Left ventricle myocardium inferior (tissue), 1 donor: ENCODE measurements at regions not wholly inside any gene's neighbourhood (a gene's known extent, or its start where the extent isn't known, plus 50 kb on each side); places are given as distances from the start of the nearest gene placed in this dataset.

Experiments used
- DNase-seq: peaks from one replicate; pipeline ENCODE4 v3.0.0-alpha.2; 2020
- H3K27ac ChIP-seq: fragments of 200-600 bp; replicated peaks from 2 replicates; pipeline ENCODE4 v1.8.0; 2021
- H3K27me3 ChIP-seq: fragments of 200-600 bp; 2 replicates; pipeline ENCODE4 v1.8.0; 2021; ENCODE audit warnings: low read depth
- H3K36me3 ChIP-seq: fragments of 200-600 bp; 2 replicates; pipeline ENCODE4 v1.8.0; 2021
- H3K4me1 ChIP-seq: fragments of 200-600 bp; 2 replicates; pipeline ENCODE4 v1.8.0; 2021
- H3K4me3 ChIP-seq: fragments of 200-600 bp; 2 replicates; pipeline ENCODE4 v1.8.0; 2021; ENCODE audit warnings: mild to moderate bottlenecking, moderate library complexity
- H3K9me3 ChIP-seq: fragments of 200-600 bp; replicated peaks from 2 replicates; pipeline ENCODE4 v1.8.0; 2021
- CTCF ChIP-seq: fragments of 200-600 bp; IDR thresholded peaks from 2 replicates; pipeline ENCODE4 v1.8.0; 2021; ENCODE audit warnings: antibody characterized with exemption, mild to moderate bottlenecking, borderline replicate concordance
- intact Hi-C: fragments of 100-400 bp; cut with micrococcal nuclease; formaldehyde crosslinking; loops from one replicate; pipeline ENCODE4 v1.11.0; 2022
- donor health status: DM: no; HTN: yes; CAD: no; lungs with severe emphysema.

GRCh38 chr6:155684416-155685196 lies 229.0 kb upstream of the NOX3 start:
- Histone ChIP-seq H3K36me3 (no peaks in the 10 kb centered on the region), H3K4me3 (no peak overlapping the region), H3K27ac (no peak overlapping the region), H3K9me3 (no peaks in the 10 kb centered on the region), H3K27me3 (no peaks in the 10 kb centered on the region), H3K4me1 (no peaks in the 10 kb centered on the region)
- DNase-seq = no peak
- TF ChIP-seq CTCF = no peak
- intact Hi-C loops = no loop called here

- H3K4me1 ChIP-seq = no peaks in the 10 kb centered on the region
- DNase-seq = no peak
- H3K36me3 ChIP-seq = no peaks in the 10 kb centered on the region
- H3K27ac ChIP-seq = no peak overlapping the region
- intact Hi-C loops = no loop called here
- no peaks in the 10 kb centered on the region for H3K9me3 ChIP-seq
- no peak for TF ChIP-seq CTCF
- no peak overlapping the region for H3K4me3 ChIP-seq
- H3K27me3 ChIP-seq = no peaks in the 10 kb centered on the region
Observed at GRCh38 chr6:155678361-155678760, 222.7 kb upstream of the NOX3 start.

GRCh38 chr6:155676346-155676745 lies 220.7 kb upstream of the NOX3 start:
- H3K27me3 ChIP-seq = no peaks in the 10 kb centered on the region
- no peak for TF ChIP-seq CTCF
- H3K4me1 ChIP-seq = no peaks in the 10 kb centered on the region
- DNase-seq = no peak
- intact Hi-C loops = no loop called here
- no peak overlapping the region for H3K4me3 ChIP-seq
- no peaks in the 10 kb centered on the region for H3K9me3 ChIP-seq
- H3K27ac ChIP-seq = no peak overlapping the region
- H3K36me3 ChIP-seq = no peaks in the 10 kb centered on the region

- H3K9me3 ChIP-seq = no peaks in the 10 kb centered on the region
- no peaks in the 10 kb centered on the region for H3K36me3 ChIP-seq
- no peak overlapping the region for H3K27ac ChIP-seq
- no peak for DNase-seq
- intact Hi-C loops = no loop called here
- H3K27me3 ChIP-seq = peaks cover 4% of the 10 kb centered on the region
- TF ChIP-seq CTCF = no peak
- H3K4me3 ChIP-seq = no peak overlapping the region
- H3K4me1 ChIP-seq = no peaks in the 10 kb centered on the region
Observed at GRCh38 chr6:155670655-155671054, 215.0 kb upstream of the NOX3 start.

GRCh38 chr6:155660251-155660977 lies 204.8 kb upstream of the NOX3 start:
- no peak overlapping the region for H3K4me3 ChIP-seq
- no peak overlapping the region for H3K27ac ChIP-seq
- no peaks in the 10 kb centered on the region for H3K4me1 ChIP-seq
- no peaks in the 10 kb centered on the region for H3K36me3 ChIP-seq
- H3K27me3 ChIP-seq = peaks cover 11% of the 10 kb centered on the region
- no peak for DNase-seq
- intact Hi-C loops = no loop called here
- TF ChIP-seq CTCF = no peak
- no peaks in the 10 kb centered on the region for H3K9me3 ChIP-seq
